ENCODE measurements at regions not wholly inside any gene's neighbourhood (a gene's known extent, or its start where the extent isn't known, plus 50 kb on each side); places are given as distances from the start of the nearest gene placed in this dataset.

DNA sequence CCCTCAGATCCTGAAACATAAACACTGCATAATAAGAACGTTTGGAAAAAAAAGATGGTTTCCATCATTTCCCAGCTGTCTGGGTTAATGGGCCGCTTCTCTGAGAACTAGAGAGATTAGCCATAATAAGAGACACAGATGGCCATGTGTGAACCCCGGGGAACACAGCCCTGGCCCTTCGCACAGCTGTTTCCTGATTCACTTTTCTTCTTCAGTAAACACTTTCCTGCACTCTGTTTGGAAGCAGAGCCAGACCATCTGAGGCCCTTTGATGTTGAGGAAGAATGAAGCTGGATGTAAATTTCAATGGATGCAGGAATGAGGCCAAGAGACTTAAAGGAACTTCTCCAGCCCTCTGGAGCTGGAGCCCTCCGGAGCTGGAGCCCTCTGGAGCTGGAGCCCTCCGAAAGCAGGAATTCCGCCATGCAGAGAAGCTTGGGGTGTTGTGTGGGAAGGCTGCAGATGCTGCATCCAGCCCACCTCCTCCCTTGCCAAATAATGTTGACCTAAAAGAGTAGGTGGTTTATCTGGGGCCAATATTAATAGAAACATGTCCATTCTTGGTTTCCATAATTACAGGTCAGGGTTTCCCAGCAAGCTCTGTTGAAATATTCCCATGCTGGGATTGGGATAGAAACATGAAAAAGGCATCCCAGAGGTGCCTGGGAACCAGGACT lies 218.9 kb downstream of the NXNL2 start:
- Histone ChIP-seq H3K79me2 (ENCODE audit: low read length) (no peaks in the 10 kb centered on the region), H3K4me2 (ENCODE audit: low read length) (no peak overlapping the region), H3K4me1 (ENCODE audit: low read length) (no peaks in the 10 kb centered on the region), H3K27ac (ENCODE audit: low read length) (no peak overlapping the region), H3K27me3 (ENCODE audit: low read depth, low read length) (no peaks in the 10 kb centered on the region), H2AFZ (ENCODE audit: low read depth, low read length) (no peak overlapping the region), H3K9me3 (ENCODE audit: insufficient read depth, low read length) (no peaks in the 10 kb centered on the region), H3K9ac (ENCODE audit: low read length) (no peak overlapping the region), H4K20me1 (ENCODE audit: insufficient read depth, low read length) (no peaks in the 10 kb centered on the region), H3K36me3 (replicated peaks; ENCODE audit: low read depth, low read length) (no peaks in the 10 kb centered on the region), H3K4me3 (ENCODE audit: low read length) (no peak overlapping the region)
- TF ChIP-seq, protein P1, sequence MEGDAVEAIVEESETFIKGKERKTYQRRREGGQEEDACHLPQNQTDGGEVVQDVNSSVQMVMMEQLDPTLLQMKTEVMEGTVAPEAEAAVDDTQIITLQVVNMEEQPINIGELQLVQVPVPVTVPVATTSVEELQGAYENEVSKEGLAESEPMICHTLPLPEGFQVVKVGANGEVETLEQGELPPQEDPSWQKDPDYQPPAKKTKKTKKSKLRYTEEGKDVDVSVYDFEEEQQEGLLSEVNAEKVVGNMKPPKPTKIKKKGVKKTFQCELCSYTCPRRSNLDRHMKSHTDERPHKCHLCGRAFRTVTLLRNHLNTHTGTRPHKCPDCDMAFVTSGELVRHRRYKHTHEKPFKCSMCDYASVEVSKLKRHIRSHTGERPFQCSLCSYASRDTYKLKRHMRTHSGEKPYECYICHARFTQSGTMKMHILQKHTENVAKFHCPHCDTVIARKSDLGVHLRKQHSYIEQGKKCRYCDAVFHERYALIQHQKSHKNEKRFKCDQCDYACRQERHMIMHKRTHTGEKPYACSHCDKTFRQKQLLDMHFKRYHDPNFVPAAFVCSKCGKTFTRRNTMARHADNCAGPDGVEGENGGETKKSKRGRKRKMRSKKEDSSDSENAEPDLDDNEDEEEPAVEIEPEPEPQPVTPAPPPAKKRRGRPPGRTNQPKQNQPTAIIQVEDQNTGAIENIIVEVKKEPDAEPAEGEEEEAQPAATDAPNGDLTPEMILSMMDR (IDR thresholded peaks at IDR 0.05; ENCODE audit: low read depth, low read length), result no peak

GRCh38 chr9:88754452-88754851 lies 219.5 kb downstream of the NXNL2 start:
- TF ChIP-seq, protein P1 (IDR thresholded peaks at IDR 0.05; ENCODE audit: low read depth, low read length), result no peak
- TF ChIP-seq EZH2phosphoT487 (IDR thresholded peaks at IDR 0.05; ENCODE audit: low read depth), result no peak
- no peaks in the 10 kb centered on the region for H3K36me3 ChIP-seq (replicated peaks; ENCODE audit: low read depth, low read length)
- H2AFZ ChIP-seq (ENCODE audit: low read depth, low read length), result no peak overlapping the region
- H3K27ac ChIP-seq (ENCODE audit: low read length), result no peak overlapping the region
- no peak overlapping the region for H3K4me3 ChIP-seq (ENCODE audit: low read length)
- no peaks in the 10 kb centered on the region for H3K4me1 ChIP-seq (ENCODE audit: low read length)
- H3K9me3 ChIP-seq (ENCODE audit: insufficient read depth, low read length), result no peaks in the 10 kb centered on the region
- H3K27me3 ChIP-seq (ENCODE audit: low read depth, low read length), result no peaks in the 10 kb centered on the region
- H3K4me2 ChIP-seq (ENCODE audit: low read length), result no peak overlapping the region
- no peak overlapping the region for H3K9ac ChIP-seq (ENCODE audit: low read length)
- H4K20me1 ChIP-seq (ENCODE audit: insufficient read depth, low read length), result no peaks in the 10 kb centered on the region
- no peaks in the 10 kb centered on the region for H3K79me2 ChIP-seq (ENCODE audit: low read length)

- Histone ChIP-seq H3K36me3 (replicated peaks; ENCODE audit: low read depth, low read length) (no peaks in the 10 kb centered on the region), H4K20me1 (ENCODE audit: insufficient read depth, low read length) (no peaks in the 10 kb centered on the region), H3K4me2 (ENCODE audit: low read length) (no peak overlapping the region), H3K4me1 (ENCODE audit: low read length) (no peaks in the 10 kb centered on the region), H3K27ac (ENCODE audit: low read length) (no peak overlapping the region), H3K4me3 (ENCODE audit: low read length) (no peak overlapping the region), H3K27me3 (ENCODE audit: low read depth, low read length) (no peaks in the 10 kb centered on the region), H3K9me3 (ENCODE audit: insufficient read depth, low read length) (no peaks in the 10 kb centered on the region), H2AFZ (ENCODE audit: low read depth, low read length) (no peak overlapping the region), H3K79me2 (ENCODE audit: low read length) (no peaks in the 10 kb centered on the region), H3K9ac (ENCODE audit: low read length) (no peak overlapping the region)
- TF ChIP-seq, protein P1 (IDR thresholded peaks at IDR 0.05; ENCODE audit: low read depth, low read length), result no peak
- no peak for TF ChIP-seq EZH2phosphoT487 (IDR thresholded peaks at IDR 0.05; ENCODE audit: low read depth)
These were observed 219.9 kb downstream of the NXNL2 start for GRCh38 chr9:88754886-88755285.

DNA sequence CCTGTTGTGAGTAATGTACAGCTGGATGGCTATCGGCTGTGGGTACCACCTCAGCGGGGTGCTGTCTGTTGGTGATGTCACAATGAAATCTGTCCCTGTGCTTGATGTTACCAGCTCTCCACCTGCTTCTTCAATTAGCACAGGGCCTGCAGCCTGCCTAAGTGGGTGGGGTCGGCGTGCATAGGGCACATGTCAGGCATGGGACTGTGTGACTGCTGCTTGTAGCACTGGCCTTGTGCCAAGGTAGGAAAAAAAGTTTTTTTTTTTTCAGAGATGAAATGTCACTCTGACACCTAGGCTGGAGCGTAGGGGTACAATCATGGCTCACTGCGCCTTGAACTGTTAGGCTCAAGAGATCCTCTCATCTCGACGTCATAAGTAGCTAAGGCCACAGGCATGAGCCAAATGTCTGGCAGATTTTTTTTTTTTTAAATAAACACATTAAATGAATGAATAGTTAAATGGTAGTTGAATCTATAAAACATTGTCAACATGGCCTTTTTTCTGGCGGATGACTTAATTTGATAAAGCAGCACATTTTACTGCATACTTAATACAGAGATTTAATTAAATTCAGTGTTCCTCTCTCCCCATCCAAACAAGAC lies 222.5 kb downstream of the NXNL2 start:
- no peaks in the 10 kb centered on the region for H3K79me2 ChIP-seq (ENCODE audit: low read length)

More for the DNA sequence above, 222.5 kb downstream of the NXNL2 start:
- Histone ChIP-seq H3K4me3 (ENCODE audit: low read length) (no peak overlapping the region), H2AFZ (ENCODE audit: low read depth, low read length) (no peak overlapping the region), H3K27me3 (ENCODE audit: low read depth, low read length) (no peaks in the 10 kb centered on the region), H3K4me2 (ENCODE audit: low read length) (no peak overlapping the region), H3K9me3 (ENCODE audit: insufficient read depth, low read length) (no peaks in the 10 kb centered on the region), H3K27ac (ENCODE audit: low read length) (no peak overlapping the region), H3K9ac (ENCODE audit: low read length) (no peak overlapping the region), H3K36me3 (replicated peaks; ENCODE audit: low read depth, low read length) (no peaks in the 10 kb centered on the region), H3K4me1 (ENCODE audit: low read length) (no peaks in the 10 kb centered on the region), H4K20me1 (ENCODE audit: insufficient read depth, low read length) (no peaks in the 10 kb centered on the region)
- TF ChIP-seq, protein P1 (IDR thresholded peaks at IDR 0.05; ENCODE audit: low read depth, low read length), result no peak
- TF ChIP-seq EZH2phosphoT487 (IDR thresholded peaks at IDR 0.05; ENCODE audit: low read depth), result no peak
